ENCODE measurements at regions not wholly inside any gene's neighbourhood (a gene's known extent, or its start where the extent isn't known, plus 50 kb on each side); places are given as distances from the start of the nearest gene placed in this dataset.
A peak's percentile ranks its signal among the peaks of the same experiment; 100 is the strongest.
"Not testable (repeated sequence)": the region's sequence is repeated elsewhere in the genome, so short reads cannot be mapped to it uniquely, and the experiment has no call there.

DNA sequence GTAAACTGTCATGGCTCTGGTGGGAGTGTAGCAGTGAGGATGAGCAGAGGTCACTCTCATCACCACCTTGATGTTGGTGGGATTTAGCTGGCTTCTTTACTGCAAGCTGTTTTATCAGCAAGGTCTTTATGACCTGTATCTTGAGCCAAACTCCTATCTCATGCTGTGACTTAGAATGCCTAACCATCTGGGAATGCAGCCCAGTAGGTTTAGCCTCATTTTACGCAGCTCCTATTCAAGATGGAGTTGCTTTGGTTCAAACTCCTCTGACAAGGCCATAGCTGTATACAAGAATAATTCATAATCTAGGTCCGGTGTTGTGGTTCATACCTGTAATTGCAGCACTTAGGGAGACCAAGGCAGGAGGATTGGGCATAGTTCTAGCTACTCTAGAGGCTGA, 85.1 kb downstream of the ARRDC3 start:
- DNase-seq (ENCODE audit: low spot score in 2 of 2): no peak
- H3K9me3 ChIP-seq: no peaks in the 10 kb centered on the region
- H3K4me1 ChIP-seq: no peaks in the 10 kb centered on the region
- no peaks in the 10 kb centered on the region for H3K36me3 ChIP-seq (replicated peaks)
- in situ Hi-C loops (cut with MboI; ENCODE audit: low sequenced_read_pairs): no loop called here
- H3K4me3 ChIP-seq: no peak overlapping the region
- no peaks in the 10 kb centered on the region for H3K27me3 ChIP-seq (ENCODE audit: low read depth)

DNA sequence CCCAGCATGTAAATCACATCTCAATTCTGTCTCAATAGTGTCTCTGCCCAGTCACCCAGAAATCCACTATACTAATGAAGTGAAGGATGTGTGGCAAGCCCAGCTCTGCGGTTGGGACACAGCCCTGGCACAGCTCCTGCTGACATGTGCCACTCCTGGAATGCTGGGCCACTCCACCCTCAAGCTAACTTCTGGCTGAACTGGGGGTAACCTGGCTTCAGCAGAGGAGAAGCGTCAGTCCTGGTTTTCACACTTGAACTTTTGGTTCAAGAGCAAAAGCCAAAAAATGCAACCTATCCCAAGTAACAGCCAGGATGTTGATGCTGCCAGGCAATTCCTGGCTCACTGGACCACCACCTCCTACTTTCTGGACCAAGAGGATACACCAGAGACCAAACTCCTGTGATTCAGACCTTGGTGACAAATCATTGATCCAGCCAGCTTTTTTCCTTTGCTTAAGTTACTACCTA, 86.4 kb downstream of the ARRDC3 start:
- Histone ChIP-seq H3K36me3 (replicated peaks) (no peaks in the 10 kb centered on the region), H3K4me1 (no peaks in the 10 kb centered on the region), H3K9me3 (no peaks in the 10 kb centered on the region), H3K27me3 (ENCODE audit: low read depth) (no peaks in the 10 kb centered on the region), H3K4me3 (no peak overlapping the region)
- DNase-seq (ENCODE audit: low spot score in 2 of 2): no peak
- in situ Hi-C loops (cut with MboI; ENCODE audit: low sequenced_read_pairs): no loop called here

DNA sequence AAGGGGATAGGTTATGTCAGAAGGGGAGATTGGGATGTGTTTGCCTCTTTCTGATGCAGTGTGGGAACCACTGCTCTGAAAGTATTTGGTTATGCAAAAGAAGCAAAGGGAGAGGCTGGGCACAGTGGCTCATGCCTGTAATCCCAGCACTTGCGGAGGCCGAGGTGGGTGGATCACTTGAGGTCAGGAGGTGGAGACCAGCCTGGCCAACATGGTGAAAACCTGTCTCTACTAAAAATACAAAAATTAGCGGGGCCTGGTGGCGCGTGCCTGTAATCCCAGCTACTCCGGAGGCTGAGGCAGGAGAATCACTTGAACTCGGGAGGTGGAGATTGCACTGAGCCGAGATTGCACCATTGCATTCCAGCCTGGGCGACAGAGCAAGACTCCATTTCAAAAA, 87.0 kb downstream of the ARRDC3 start:
- in situ Hi-C loops (cut with MboI; ENCODE audit: low sequenced_read_pairs); H3K27me3 ChIP-seq (ENCODE audit: low read depth); H3K36me3 ChIP-seq (replicated peaks); H3K4me3 ChIP-seq; H3K9me3 ChIP-seq; H3K4me1 ChIP-seq; DNase-seq (ENCODE audit: low spot score in 2 of 2): not testable (repeated sequence)

- no peak for DNase-seq (ENCODE audit: low spot score in 2 of 2)
- in situ Hi-C loops (cut with MboI; ENCODE audit: low sequenced_read_pairs): no loop called here
- no peak overlapping the region for H3K4me3 ChIP-seq
- no peaks in the 10 kb centered on the region for H3K36me3 ChIP-seq (replicated peaks)
- H3K4me1 ChIP-seq: no peaks in the 10 kb centered on the region
- no peaks in the 10 kb centered on the region for H3K27me3 ChIP-seq (ENCODE audit: low read depth)
- no peaks in the 10 kb centered on the region for H3K9me3 ChIP-seq
Observed at GRCh38 chr5:91293131-91293530, 90.0 kb downstream of the ARRDC3 start.

- no peak for DNase-seq (ENCODE audit: low spot score in 2 of 2)
- no peak overlapping the region for H3K4me3 ChIP-seq
- no peaks in the 10 kb centered on the region for H3K27me3 ChIP-seq (ENCODE audit: low read depth)
- H3K9me3 ChIP-seq: no peaks in the 10 kb centered on the region
- in situ Hi-C loops (cut with MboI; ENCODE audit: low sequenced_read_pairs): no loop called here
- no peaks in the 10 kb centered on the region for H3K4me1 ChIP-seq
- H3K36me3 ChIP-seq (replicated peaks): no peaks in the 10 kb centered on the region
Observed at GRCh38 chr5:91291628-91292569, 91.2 kb downstream of the ARRDC3 start.

- DNase-seq (ENCODE audit: low spot score in 2 of 2): no peak
- Histone ChIP-seq H3K36me3 (replicated peaks) (no peaks in the 10 kb centered on the region), H3K27me3 (ENCODE audit: low read depth) (no peaks in the 10 kb centered on the region), H3K9me3 (no peaks in the 10 kb centered on the region), H3K4me1 (no peaks in the 10 kb centered on the region), H3K4me3 (no peak overlapping the region)
- in situ Hi-C loops (cut with MboI; ENCODE audit: low sequenced_read_pairs): no loop called here
Observed at GRCh38 chr5:91288118-91288916, 94.8 kb downstream of the ARRDC3 start.

DNA sequence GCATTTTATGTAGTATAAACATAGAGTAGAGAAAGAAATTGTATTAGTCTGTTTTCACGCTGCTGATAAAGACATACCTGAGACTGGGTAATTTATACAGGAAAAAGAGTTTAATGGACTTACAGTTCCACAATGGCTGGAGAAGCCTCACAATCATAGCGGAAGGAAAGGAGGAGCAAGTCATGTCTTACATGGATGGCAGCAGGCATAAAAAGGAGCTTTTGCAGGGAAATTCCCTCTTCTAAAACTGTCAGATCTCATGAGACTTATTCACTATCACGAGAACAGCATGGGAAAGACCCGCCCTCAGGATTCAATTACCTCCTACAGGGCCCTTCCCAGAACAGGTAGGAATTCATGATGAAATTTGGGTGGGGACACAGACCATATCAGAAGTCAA, 98.1 kb downstream of the ARRDC3 start:
- in situ Hi-C loops (cut with MboI; ENCODE audit: low sequenced_read_pairs); H3K9me3 ChIP-seq; H3K4me1 ChIP-seq; H3K36me3 ChIP-seq (replicated peaks); DNase-seq (ENCODE audit: low spot score in 2 of 2); H3K4me3 ChIP-seq; H3K27me3 ChIP-seq (ENCODE audit: low read depth): not testable (repeated sequence)

- Histone ChIP-seq H3K4me3 (no peak overlapping the region), H3K36me3 (replicated peaks) (no peaks in the 10 kb centered on the region), H3K4me1 (peaks cover 12% of the 10 kb centered on the region), H3K9me3 (no peaks in the 10 kb centered on the region), H3K27me3 (ENCODE audit: low read depth) (no peaks in the 10 kb centered on the region)
- DNase-seq (ENCODE audit: low spot score in 2 of 2): no peak
- in situ Hi-C loops (cut with MboI; ENCODE audit: low sequenced_read_pairs): no loop called here
Observed at GRCh38 chr5:91283899-91284298, 99.2 kb downstream of the ARRDC3 start.

GRCh38 chr5:91283326-91283725, 99.8 kb downstream of the ARRDC3 start:
- no peaks in the 10 kb centered on the region for H3K9me3 ChIP-seq
- in situ Hi-C loops (cut with MboI; ENCODE audit: low sequenced_read_pairs): no loop called here
- H3K27me3 ChIP-seq (ENCODE audit: low read depth): no peaks in the 10 kb centered on the region
- H3K36me3 ChIP-seq (replicated peaks): no peaks in the 10 kb centered on the region
- no peak for DNase-seq (ENCODE audit: low spot score in 2 of 2)
- peaks cover 12% of the 10 kb centered on the region for H3K4me1 ChIP-seq
- no peak overlapping the region for H3K4me3 ChIP-seq

DNA sequence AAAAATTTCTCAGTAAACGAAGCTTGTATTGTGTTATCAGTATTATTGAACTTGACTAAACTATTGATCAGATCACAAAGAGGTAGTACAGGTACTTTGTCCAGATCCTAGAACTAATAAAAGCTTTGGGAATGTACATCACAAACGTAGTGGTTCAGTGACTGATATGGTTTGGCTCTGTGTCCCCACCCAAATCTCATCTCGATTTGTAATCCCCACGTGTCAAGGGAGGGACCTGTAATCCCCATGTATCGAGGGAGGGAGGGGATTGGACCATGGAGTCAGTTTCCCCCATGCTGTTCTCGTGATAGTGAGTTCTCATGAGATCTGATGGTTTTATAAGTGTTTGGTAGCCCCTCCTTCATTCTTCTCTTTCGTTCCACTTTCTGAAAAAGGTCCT, 100.9 kb downstream of the ARRDC3 start:
- Histone ChIP-seq H3K36me3 (replicated peaks) (no peaks in the 10 kb centered on the region), H3K9me3 (no peaks in the 10 kb centered on the region), H3K4me3 (no peak overlapping the region), H3K27me3 (ENCODE audit: low read depth) (no peaks in the 10 kb centered on the region), H3K4me1 (peaks cover 12% of the 10 kb centered on the region)
- in situ Hi-C loops (cut with MboI; ENCODE audit: low sequenced_read_pairs): no loop called here
- no peak for DNase-seq (ENCODE audit: low spot score in 2 of 2)

DNA sequence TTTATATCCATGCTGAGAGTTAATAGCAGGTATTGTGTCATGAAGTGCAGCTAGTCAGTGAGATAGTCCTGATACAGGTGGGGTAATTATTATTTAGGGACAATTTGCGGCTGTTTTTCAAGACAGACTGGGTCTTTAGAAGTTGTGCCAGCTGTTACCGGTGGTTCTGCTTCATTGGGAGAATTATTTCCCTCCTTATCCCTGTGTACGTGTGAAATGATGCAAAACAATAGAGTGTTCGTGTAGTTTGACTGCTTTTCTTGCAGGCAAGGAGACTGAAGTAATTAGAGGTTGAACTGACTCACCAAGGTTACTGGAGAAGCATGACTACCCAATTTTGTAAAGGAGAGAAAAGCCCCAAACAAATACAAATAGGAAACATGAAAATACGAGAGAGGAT, 101.7 kb downstream of the ARRDC3 start:
- H3K27me3 ChIP-seq (ENCODE audit: low read depth): no peaks in the 10 kb centered on the region
- no peaks in the 10 kb centered on the region for H3K36me3 ChIP-seq (replicated peaks)
- peaks cover 15% of the 10 kb centered on the region for H3K4me1 ChIP-seq
- H3K9me3 ChIP-seq: no peaks in the 10 kb centered on the region
- no peak for DNase-seq (ENCODE audit: low spot score in 2 of 2)
- H3K4me3 ChIP-seq: no peak overlapping the region
- in situ Hi-C loops (cut with MboI; ENCODE audit: low sequenced_read_pairs): no loop called here

DNA sequence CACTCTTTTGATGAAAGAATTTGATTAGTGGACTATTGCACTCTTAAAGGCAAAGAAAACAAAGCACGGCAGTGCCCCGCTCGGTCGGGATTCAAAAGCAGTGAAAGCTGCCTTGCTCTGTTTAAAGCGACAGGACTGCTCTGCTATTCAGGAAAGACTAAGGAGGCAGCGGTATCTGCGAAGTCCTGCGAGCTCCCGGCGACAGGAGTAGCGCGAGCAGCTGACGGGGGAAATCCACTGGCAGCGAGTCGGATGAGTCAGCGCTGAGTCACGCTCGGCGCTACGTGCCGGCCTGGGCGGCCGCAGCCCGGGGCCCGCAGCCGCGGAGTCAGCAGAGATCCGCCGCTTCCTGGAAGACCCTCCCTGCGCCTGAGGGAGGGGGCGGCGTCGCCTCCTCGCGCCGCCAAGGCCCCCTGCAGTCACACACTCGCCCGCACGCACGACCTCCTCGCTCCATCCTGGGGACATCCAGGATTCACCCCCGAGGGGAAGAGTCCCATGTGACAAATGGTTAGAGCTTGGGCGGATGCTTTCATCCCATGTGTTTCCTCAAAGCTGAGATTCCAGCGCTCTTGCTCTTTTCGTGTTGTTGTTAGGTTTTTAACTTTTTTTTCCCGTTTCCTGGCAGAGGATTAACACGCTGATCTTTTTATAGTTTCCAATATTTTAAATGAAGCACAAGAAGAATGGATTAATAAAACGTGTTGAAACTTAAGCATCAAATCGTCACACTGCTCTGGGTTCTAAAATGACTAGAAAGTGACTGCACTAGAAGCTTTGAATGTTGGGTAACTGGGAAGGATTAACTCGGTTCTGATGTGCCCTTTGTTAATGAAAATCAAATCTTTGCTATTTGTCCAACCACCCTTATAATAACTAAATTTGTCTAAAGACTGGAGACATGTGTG, 102.5 kb downstream of the ARRDC3 start:
- peaks cover 15% of the 10 kb centered on the region for H3K4me1 ChIP-seq
- no peaks in the 10 kb centered on the region for H3K9me3 ChIP-seq
- H3K27me3 ChIP-seq (ENCODE audit: low read depth): no peaks in the 10 kb centered on the region
- H3K36me3 ChIP-seq (replicated peaks): no peaks in the 10 kb centered on the region
- in situ Hi-C loops (cut with MboI; ENCODE audit: low sequenced_read_pairs): no loop called here
- peak overlapping the region; percentile 31 for H3K4me3 ChIP-seq
- DNase-seq (ENCODE audit: low spot score in 2 of 2): peak; percentile 83 to 89

DNA sequence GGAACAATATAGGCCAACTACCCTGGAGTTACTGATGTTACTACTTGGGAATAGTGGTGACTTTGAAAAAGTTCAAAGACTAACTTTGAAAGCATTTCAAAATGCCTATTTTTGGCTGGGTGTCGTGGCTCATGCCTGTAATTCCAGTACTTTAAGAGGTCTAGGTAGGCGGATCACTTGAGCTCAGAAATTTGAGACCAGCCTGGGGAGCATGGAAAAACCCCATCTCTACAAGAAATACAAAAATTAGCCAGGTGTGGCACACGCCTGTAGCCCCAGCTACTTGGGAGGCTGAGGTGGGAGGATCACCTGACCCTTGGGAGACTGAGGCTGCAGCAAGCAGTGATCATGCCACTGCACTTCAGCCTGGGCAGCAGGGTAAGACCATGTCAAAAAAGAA, 105.3 kb downstream of the ARRDC3 start:
- no peak for DNase-seq (ENCODE audit: low spot score in 2 of 2)
- Histone ChIP-seq H3K27me3 (ENCODE audit: low read depth) (no peaks in the 10 kb centered on the region), H3K4me3 (no peak overlapping the region), H3K9me3 (no peaks in the 10 kb centered on the region), H3K4me1 (peaks cover 15% of the 10 kb centered on the region), H3K36me3 (replicated peaks) (no peaks in the 10 kb centered on the region)
- in situ Hi-C loops (cut with MboI; ENCODE audit: low sequenced_read_pairs): no loop called here
